ENCODE measurements at regions not wholly inside any gene's neighbourhood (a gene's known extent, or its start where the extent isn't known, plus 50 kb on each side); places are given as distances from the start of the nearest gene placed in this dataset.

DNA sequence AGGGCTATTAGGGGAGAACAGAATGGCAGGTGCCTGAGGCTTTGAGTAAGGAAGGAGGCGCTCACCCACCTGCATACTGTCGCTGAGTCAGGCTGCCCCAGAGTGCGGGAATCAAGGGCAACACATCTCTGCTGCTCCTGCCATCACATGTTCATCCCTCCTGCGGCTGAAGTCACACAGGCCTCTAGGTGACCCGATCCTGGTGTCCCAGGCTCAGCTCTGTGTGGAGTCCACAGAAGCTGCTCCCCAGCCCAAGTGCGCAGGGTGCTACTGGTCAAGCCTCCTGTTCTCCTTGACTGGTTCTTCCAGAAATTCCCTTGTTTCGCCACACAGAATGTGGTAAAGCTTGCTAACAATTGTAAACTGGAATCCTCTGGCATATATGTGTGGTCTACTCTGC is 96.9 kb upstream of the IL6 start (continued):
- TF ChIP-seq JUNB (IDR thresholded peaks at IDR 0.05) (no peak), MAZ (IDR thresholded peaks at IDR 0.05; ENCODE audit: borderline replicate concordance, low read depth, low read length) (no peak)
- TF ChIP-seq, protein P1, sequence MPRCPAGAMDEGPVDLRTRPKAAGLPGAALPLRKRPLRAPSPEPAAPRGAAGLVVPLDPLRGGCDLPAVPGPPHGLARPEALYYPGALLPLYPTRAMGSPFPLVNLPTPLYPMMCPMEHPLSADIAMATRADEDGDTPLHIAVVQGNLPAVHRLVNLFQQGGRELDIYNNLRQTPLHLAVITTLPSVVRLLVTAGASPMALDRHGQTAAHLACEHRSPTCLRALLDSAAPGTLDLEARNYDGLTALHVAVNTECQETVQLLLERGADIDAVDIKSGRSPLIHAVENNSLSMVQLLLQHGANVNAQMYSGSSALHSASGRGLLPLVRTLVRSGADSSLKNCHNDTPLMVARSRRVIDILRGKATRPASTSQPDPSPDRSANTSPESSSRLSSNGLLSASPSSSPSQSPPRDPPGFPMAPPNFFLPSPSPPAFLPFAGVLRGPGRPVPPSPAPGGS (IDR thresholded peaks at IDR 0.05) = no peak
- TF ChIP-seq, protein P2, sequence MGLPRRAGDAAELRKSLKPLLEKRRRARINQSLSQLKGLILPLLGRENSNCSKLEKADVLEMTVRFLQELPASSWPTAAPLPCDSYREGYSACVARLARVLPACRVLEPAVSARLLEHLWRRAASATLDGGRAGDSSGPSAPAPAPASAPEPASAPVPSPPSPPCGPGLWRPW (IDR thresholded peaks at IDR 0.05) = no peak

- Histone ChIP-seq H3K4me1 (no peaks in the 10 kb centered on the region), H3K9me3 (no peaks in the 10 kb centered on the region), H3K4me3 (no peak overlapping the region), H3K27ac (no peak overlapping the region), H3K4me2 (no peak overlapping the region)
- TF ChIP-seq RNF2 (IDR thresholded peaks at IDR 0.05; ENCODE audit: borderline replicate concordance, low read depth) = no peak
- TF ChIP-seq ZC3H11A (IDR thresholded peaks at IDR 0.05) = no peak
- TF ChIP-seq RARB (CRISPR knock-in tag; IDR thresholded peaks at IDR 0.05) = no peak
- no peak for TF ChIP-seq RFX5 (IDR thresholded peaks at IDR 0.05)
- no peak for TF ChIP-seq HDAC2 (IDR thresholded peaks at IDR 0.05)
- no peak for TF ChIP-seq TP53 (CRISPR knock-in tag; IDR thresholded peaks at IDR 0.05)
- no peak for TF ChIP-seq NR3C1 (IDR thresholded peaks at IDR 0.05)
- TF ChIP-seq EP300 (IDR thresholded peaks at IDR 0.05) = no peak
- TF ChIP-seq MAX (IDR thresholded peaks at IDR 0.05) = no peak
- TF ChIP-seq MAZ (IDR thresholded peaks at IDR 0.05; ENCODE audit: borderline replicate concordance, low read depth, low read length) = no peak
- no peak for TF ChIP-seq ZFP36 (IDR thresholded peaks at IDR 0.05; ENCODE audit: borderline replicate concordance, partially characterized antibody)
- DNase-seq (ENCODE audit: low read depth in 1 of 2, low spot score in 1 of 2) (no peak), ATAC-seq (no peak), FAIRE-seq (no peak)
- POLR2A ChIA-PET = no interaction called here
- CTCF ChIA-PET = interaction anchor here (1.5 kb wide), 1 partner anchor 70 kb away, joined by 3 read pairs; no protein-coding TSS in a partner anchor
Measured at GRCh38 chr7:22629056-22629455, 97.9 kb upstream of the IL6 start.

- ChIA-PET CTCF (interaction anchor here (1.5 kb wide), 1 partner anchor 69 kb away, joined by 3 read pairs; no protein-coding TSS in a partner anchor), POLR2A (no interaction called here)
- Histone ChIP-seq H3K9me3 (no peaks in the 10 kb centered on the region), H3K27ac (no peak overlapping the region), H3K4me3 (no peak overlapping the region), H3K4me2 (no peak overlapping the region), H3K4me1 (no peaks in the 10 kb centered on the region)
- TF ChIP-seq SMC3 (IDR thresholded peaks at IDR 0.05) = no peak
- TF ChIP-seq HOXB13 (CRISPR knock-in tag; IDR thresholded peaks at IDR 0.05; ENCODE audit: low read depth) = no peak
- no peak for TF ChIP-seq FOSL2 (IDR thresholded peaks at IDR 0.05)
- TF ChIP-seq FOSL2 (CRISPR knock-in tag; IDR thresholded peaks at IDR 0.05) = no peak
- TF ChIP-seq POLR2AphosphoS2 (conservative IDR thresholded peaks at IDR 0.05; ENCODE audit: low read length) = no peak
- TF ChIP-seq CTCF (IDR thresholded peaks at IDR 0.05) = no peak
- TF ChIP-seq ZSCAN20 (CRISPR knock-in tag; IDR thresholded peaks at IDR 0.05) = no peak
- no peak for TF ChIP-seq KDM1A (IDR thresholded peaks at IDR 0.05; ENCODE audit: low read depth)
- no peak for TF ChIP-seq ZFP36 (IDR thresholded peaks at IDR 0.05; ENCODE audit: borderline replicate concordance, partially characterized antibody)
- TF ChIP-seq CHD2 (IDR thresholded peaks at IDR 0.05; ENCODE audit: low read length, partially characterized antibody) = no peak
- no peak for TF ChIP-seq MAX (IDR thresholded peaks at IDR 0.05)
- no peak for TF ChIP-seq NPAS2 (CRISPR knock-in tag; IDR thresholded peaks at IDR 0.05; ENCODE audit: borderline replicate concordance)
- TF ChIP-seq CBX8 (IDR thresholded peaks at IDR 0.05) = no peak
- no peak for TF ChIP-seq ATOH8 (CRISPR knock-in tag; IDR thresholded peaks at IDR 0.05; ENCODE audit: low read depth)
- no peak for TF ChIP-seq FOXS1 (CRISPR knock-in tag; IDR thresholded peaks at IDR 0.05)
- TF ChIP-seq, protein P1 (IDR thresholded peaks at IDR 0.05) = no peak
- no peak for TF ChIP-seq RAD21 (conservative IDR thresholded peaks at IDR 0.05 in 1 of 2, IDR thresholded peaks at IDR 0.05 in 1 of 2)
- TF ChIP-seq JUN (IDR thresholded peaks at IDR 0.05) = no peak
- no peak for TF ChIP-seq MAZ (IDR thresholded peaks at IDR 0.05; ENCODE audit: borderline replicate concordance, low read depth, low read length)
- no peak for TF ChIP-seq EHMT2 (IDR thresholded peaks at IDR 0.05; ENCODE audit: low read depth)
- ATAC-seq (no peak), FAIRE-seq (no peak), DNase-seq (ENCODE audit: low read depth in 1 of 2, low spot score in 1 of 2) (no peak)
- 67% methylated on average over 1 of the region's 1 CpG for WGBS (ENCODE audit: missing lambda C conversion rate)
Measured at GRCh38 chr7:22628112-22628511, 98.9 kb upstream of the IL6 start.
